ENCODE measurements at regions not wholly inside any gene's neighbourhood (a gene's known extent, or its start where the extent isn't known, plus 50 kb on each side); places are given as distances from the start of the nearest gene placed in this dataset.

DNA sequence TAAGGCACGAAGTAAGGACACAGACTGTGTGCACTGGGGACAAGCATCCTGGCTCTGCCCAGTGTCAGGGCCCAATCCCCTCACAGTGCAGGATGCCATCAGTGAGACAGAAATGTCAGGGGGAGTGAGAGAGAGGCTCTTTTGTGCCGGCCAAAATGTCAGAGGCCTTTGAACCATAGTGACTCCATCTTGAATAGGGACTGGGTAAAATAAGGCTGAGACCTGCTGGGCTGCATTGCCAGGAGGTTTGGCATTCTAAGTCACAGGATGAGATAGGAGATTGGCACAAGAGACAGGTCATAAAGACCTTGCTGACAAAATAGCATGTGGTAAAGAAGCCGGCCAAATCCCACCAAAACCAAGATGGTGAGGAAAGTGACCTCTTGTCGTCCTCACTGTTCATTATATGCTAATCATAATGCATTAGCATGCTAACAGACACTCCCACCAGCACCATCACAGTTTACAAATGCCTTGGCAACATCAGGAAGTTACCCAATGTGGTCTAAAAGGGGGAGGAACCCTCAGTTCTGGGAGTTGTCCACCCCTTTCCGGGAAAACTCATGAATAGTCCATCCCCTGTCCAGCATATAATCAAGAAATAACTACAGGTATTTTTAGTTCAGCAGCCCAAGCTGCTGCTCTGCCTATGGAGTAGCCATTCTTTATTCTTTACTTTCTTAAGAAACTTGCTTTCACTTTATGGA is 337.4 kb downstream of the LPIN1 start:
- Histone ChIP-seq H3K4me1 (ENCODE audit: control insufficient read depth, extremely low read depth, insufficient read depth, low read length) (no peaks in the 10 kb centered on the region), H3K9me1 (replicated peaks; ENCODE audit: control insufficient read depth, extremely low read depth, insufficient read depth, low read length) (no peaks in the 10 kb centered on the region), H4K20me1 (replicated peaks; ENCODE audit: control insufficient read depth, extremely low read depth, insufficient read depth, low read length) (no peaks in the 10 kb centered on the region), H3K9ac (replicated peaks; ENCODE audit: extremely low read depth, insufficient read depth, low read length) (no peak overlapping the region), H3K36me3 (ENCODE audit: control insufficient read depth in 2 of 2, extremely low read depth in 1 of 2, insufficient read depth in 2 of 2, low read length in 2 of 2) (no peaks in the 10 kb centered on the region), H3K4me3 (replicated peaks in 1 of 3; ENCODE audit: insufficient read depth in 1 of 3, low read depth in 1 of 3, low read length in 3 of 3) (no peak overlapping the region), H3K79me2 (ENCODE audit: control insufficient read depth, insufficient read depth, low read length) (no peaks in the 10 kb centered on the region), H3K9me3 (replicated peaks; ENCODE audit: control insufficient read depth, insufficient read depth, low read length) (no peaks in the 10 kb centered on the region), H3K4me2 (ENCODE audit: insufficient read depth, low read length) (no peak overlapping the region), H3K27ac (ENCODE audit: insufficient read depth, low read depth, low read length) (no peak overlapping the region), H3K27me3 (ENCODE audit: control insufficient read depth in 2 of 2, insufficient read depth in 2 of 2, low read length in 2 of 2) (no peaks in the 10 kb centered on the region), H2AFZ (ENCODE audit: low read depth, low read length) (no peak overlapping the region)
- BruUV-seq (replicated peaks), result no TSS peak
- FAIRE-seq, result no peak
- ChIA-PET CTCF (no interaction called here), POLR2A (no interaction called here)
- intact Hi-C loops (cut with micrococcal nuclease) (no loop called here), dilution Hi-C loops (cut with MboI; ENCODE audit: extremely low pct_ligation_motif_present, low sequenced_read_pairs) (no loop called here)
- DNase-seq (ENCODE audit: low read depth, low spot score), result no peak
- no peak for TF ChIP-seq FOS (IDR thresholded peaks at IDR 0.05; ENCODE audit: borderline replicate concordance, insufficient read depth, low read length)
- TF ChIP-seq EZH2 (IDR thresholded peaks at IDR 0.05; ENCODE audit: borderline replicate concordance, low read depth, low read length, severe bottlenecking), result no peak
- TF ChIP-seq POLR2AphosphoS5 (IDR thresholded peaks at IDR 0.05; ENCODE audit: insufficient read depth, low read depth, low read length), result no peak
- no peak for TF ChIP-seq CTCF (IDR thresholded peaks at IDR 0.05; ENCODE audit: extremely low read depth in 1 of 2, insufficient read depth in 1 of 2, low read depth in 1 of 2, low read length in 2 of 2)
- TF ChIP-seq GATA2 (IDR thresholded peaks at IDR 0.05; ENCODE audit: insufficient read depth, insufficient read length, low read depth, low read length), result no peak
- TF ChIP-seq JUN (IDR thresholded peaks at IDR 0.05; ENCODE audit: borderline replicate concordance, insufficient read depth, insufficient read length, low read depth), result no peak
- TF ChIP-seq MYC (IDR thresholded peaks at IDR 0.05; ENCODE audit: low read depth, low read length), result no peak

All from endothelial cell of umbilical vein (primary cell).